Naive B cell (primary cell): ENCODE measurements at regions not wholly inside any gene's neighbourhood (a gene's known extent, or its start where the extent isn't known, plus 50 kb on each side); places are given as distances from the start of the nearest gene placed in this dataset.
A peak's percentile ranks its signal among the peaks of the same experiment; 100 is the strongest.
"Not testable (repeated sequence)": the region's sequence is repeated elsewhere in the genome, so short reads cannot be mapped to it uniquely, and the experiment has no call there.

Experiments used
- ATAC-seq, 2 donors: fragments of 150-1000 bp; cut with Tn5 transposase; 2 replicates each; pipeline ENCODE4 v1.10.0; 2021; ENCODE audit warnings: low read depth in 2 of 2, mild to moderate bottlenecking in 2 of 2, moderate library complexity in 2 of 2
- DNase-seq: peaks from one replicate; pipeline ENCODE4 v3.0.0; 2022
- H3K27ac Mint-ChIP-seq, 6 donors: one replicate each; pipeline ENCODE4 v1.8.0; 2020 to 2022; ENCODE audit warnings: mild to moderate bottlenecking in 6 of 6, mixed read lengths in 6 of 6, moderate library complexity in 5 of 6, inconsistent platforms in 2 of 6
- H3K27me3 Mint-ChIP-seq, 3 donors: one replicate each; pipeline ENCODE4 v1.8.0; 2021 to 2022; ENCODE audit warnings: mixed read lengths in 3 of 3, mild to moderate bottlenecking in 1 of 3
- H3K36me3 Mint-ChIP-seq, 2 donors: one replicate each; pipeline ENCODE4 v1.8.0; 2020 to 2022; ENCODE audit warnings: mixed read lengths in 2 of 2, inconsistent platforms in 1 of 2, mild to moderate bottlenecking in 1 of 2
- H3K4me1 Mint-ChIP-seq, 3 donors: one replicate each; pipeline ENCODE4 v1.8.0; 2020 to 2022; ENCODE audit warnings: mixed read lengths in 3 of 3, inconsistent platforms in 1 of 3, mild to moderate bottlenecking in 1 of 3, moderate library complexity in 1 of 3
- H3K4me3 Mint-ChIP-seq, 8 donors: one replicate each; pipeline ENCODE4 v1.8.0; 2020 to 2022; ENCODE audit warnings: mild to moderate bottlenecking in 8 of 8, mixed read lengths in 8 of 8, moderate library complexity in 8 of 8, inconsistent platforms in 2 of 8
- H3K9me3 Mint-ChIP-seq, 7 donors: one replicate each; pipeline ENCODE4 v1.8.0; 2020 to 2022; ENCODE audit warnings: mixed read lengths in 7 of 7, mild to moderate bottlenecking in 5 of 7, inconsistent platforms in 2 of 7, moderate library complexity in 1 of 7

GRCh38 chr13:83709426-83710132 lies 172.7 kb downstream of the SLITRK1 start:
- H3K4me3 Mint-ChIP-seq = no peak overlapping the region
- H3K4me1 Mint-ChIP-seq = no peaks in the 10 kb centered on the region
- no peaks in the 10 kb centered on the region for H3K36me3 Mint-ChIP-seq
- peaks cover 0 to 5% (median 0%) of the 10 kb centered on the region in 7 donors for H3K9me3 Mint-ChIP-seq
- no peak for ATAC-seq
- H3K27me3 Mint-ChIP-seq = no peaks in the 10 kb centered on the region
- no peak overlapping the region for H3K27ac Mint-ChIP-seq
- no peak for DNase-seq

- ATAC-seq (no peak), DNase-seq (no peak)
- Mint-ChIP-seq H3K4me1 (no peaks in the 10 kb centered on the region), H3K27ac (no peak overlapping the region), H3K27me3 (no peaks in the 10 kb centered on the region), H3K9me3 (peaks cover 0 to 5% (median 0%) of the 10 kb centered on the region in 7 donors), H3K4me3 (no peak overlapping the region), H3K36me3 (no peaks in the 10 kb centered on the region)
Measured at GRCh38 chr13:83702021-83702420, 180.3 kb downstream of the SLITRK1 start.

- Mint-ChIP-seq H3K9me3 (peaks cover 0 to 11% (median 4%) of the 10 kb centered on the region in 7 donors), H3K4me1 (no peaks in the 10 kb centered on the region), H3K27me3 (no peaks in the 10 kb centered on the region)
Measured at GRCh38 chr13:83692800-83693199, 189.5 kb downstream of the SLITRK1 start.

GRCh38 chr13:83691966-83692365 lies 190.3 kb downstream of the SLITRK1 start:
- no peak overlapping the region for H3K27ac Mint-ChIP-seq
- H3K9me3 Mint-ChIP-seq = peaks cover 0 to 11% (median 4%) of the 10 kb centered on the region in 7 donors
- H3K36me3 Mint-ChIP-seq = peaks cover 0 to 5% of the 10 kb centered on the region in 2 donors
- H3K4me3 Mint-ChIP-seq = no peak overlapping the region
- ATAC-seq (no peak), DNase-seq (no peak)
- no peaks in the 10 kb centered on the region for H3K4me1 Mint-ChIP-seq
- no peaks in the 10 kb centered on the region for H3K27me3 Mint-ChIP-seq

More at GRCh38 chr13:83692800-83693199, 189.5 kb downstream of the SLITRK1 start:
- Mint-ChIP-seq H3K27ac (no peak overlapping the region), H3K4me3 (no peak overlapping the region), H3K36me3 (peaks cover 0 to 5% of the 10 kb centered on the region in 2 donors)
- no peak for ATAC-seq
- no peak for DNase-seq

GRCh38 chr13:83681547-83681946 lies 200.7 kb downstream of the SLITRK1 start:
- H3K36me3 Mint-ChIP-seq = no peaks in the 10 kb centered on the region
- ATAC-seq (no peak), DNase-seq (no peak)
- H3K9me3 Mint-ChIP-seq = peaks cover 0 to 8% (median 0%) of the 10 kb centered on the region in 7 donors
- H3K4me1 Mint-ChIP-seq = no peaks in the 10 kb centered on the region
- no peak overlapping the region for H3K4me3 Mint-ChIP-seq
- H3K27ac Mint-ChIP-seq = no peak overlapping the region
- H3K27me3 Mint-ChIP-seq = no peaks in the 10 kb centered on the region

DNA sequence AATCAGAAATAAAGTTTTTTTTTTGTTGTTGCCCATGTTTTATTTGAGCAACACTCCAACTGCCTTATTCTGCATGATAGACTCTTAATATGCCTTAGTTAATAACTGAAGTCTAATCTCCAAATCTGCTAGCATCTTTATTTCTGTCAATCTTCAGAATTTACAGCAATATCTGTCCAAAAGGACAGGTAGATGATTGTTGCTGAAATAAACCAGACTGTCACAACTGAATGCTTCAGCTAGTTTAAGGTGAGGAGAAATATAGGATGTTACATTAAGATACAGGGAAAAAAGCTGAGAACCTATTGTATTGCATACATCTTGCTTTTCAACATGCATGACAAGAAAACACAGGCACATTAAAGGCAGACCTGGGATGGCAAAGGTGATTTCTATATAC lies 204.3 kb downstream of the SLITRK1 start:
- H3K27ac Mint-ChIP-seq = no peak overlapping the region
- H3K27me3 Mint-ChIP-seq = no peaks in the 10 kb centered on the region
- DNase-seq (no peak), ATAC-seq (no peak)
- no peaks in the 10 kb centered on the region for H3K4me1 Mint-ChIP-seq
- H3K4me3 Mint-ChIP-seq = no peak overlapping the region
- no peaks in the 10 kb centered on the region for H3K36me3 Mint-ChIP-seq
- H3K9me3 Mint-ChIP-seq = peaks cover 0 to 9% (median 5%) of the 10 kb centered on the region in 7 donors

DNA sequence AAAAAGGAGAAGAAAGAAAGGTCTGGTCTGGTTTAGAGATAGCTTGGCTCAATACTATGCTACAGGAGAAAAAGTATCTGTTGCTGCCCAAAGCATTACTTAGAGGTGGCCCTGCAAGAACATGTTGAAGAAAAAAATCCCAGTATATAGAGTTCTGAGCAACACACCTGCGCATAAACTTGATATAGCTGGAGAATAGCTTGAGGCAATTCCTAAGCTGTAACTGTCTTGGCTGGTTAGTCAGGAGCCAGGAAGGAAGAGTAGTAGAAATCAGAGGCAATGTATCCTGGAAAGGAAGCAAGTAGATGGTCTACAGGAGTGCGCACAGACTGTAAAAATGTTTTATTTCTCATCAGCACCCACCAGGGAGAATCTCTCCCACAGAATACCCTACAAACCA lies 209.7 kb downstream of the SLITRK1 start:
- Mint-ChIP-seq H3K9me3 (peaks cover 2 to 24% (median 11%) of the 10 kb centered on the region in 7 donors), H3K4me3 (no peak overlapping the region), H3K27me3 (no peaks in the 10 kb centered on the region), H3K36me3 (no peaks in the 10 kb centered on the region), H3K4me1 (no peaks in the 10 kb centered on the region), H3K27ac (no peak overlapping the region)
- no peak for DNase-seq
- no peak for ATAC-seq

DNA sequence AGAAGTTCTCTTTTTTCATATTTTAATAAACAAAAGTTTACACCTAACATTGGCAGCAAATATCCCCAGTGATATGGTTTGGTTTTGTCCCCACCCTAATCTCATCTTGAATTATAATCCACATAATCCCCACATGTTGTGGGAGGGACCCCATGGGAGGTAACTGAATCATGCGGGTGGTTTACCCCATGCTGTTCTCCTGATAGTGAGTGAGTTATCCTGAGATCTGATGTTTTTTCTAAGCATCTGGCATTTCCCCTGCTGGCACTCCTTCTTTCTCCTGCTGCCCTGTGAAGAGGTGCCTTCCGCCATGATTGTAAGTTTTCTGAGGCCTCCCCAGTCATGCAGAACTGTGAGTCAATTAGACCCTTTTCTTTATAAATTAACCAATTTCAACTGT lies 214.7 kb downstream of the SLITRK1 start:
- Mint-ChIP-seq H3K36me3 (no peaks in the 10 kb centered on the region), H3K4me3 (no peak overlapping the region), H3K27me3 (no peaks in the 10 kb centered on the region), H3K27ac (no peak overlapping the region), H3K4me1 (no peaks in the 10 kb centered on the region), H3K9me3 (peaks cover 0 to 16% (median 7%) of the 10 kb centered on the region in 7 donors)
- no peak for DNase-seq
- no peak for ATAC-seq

- Mint-ChIP-seq H3K27ac (peak overlapping the region in 1 of 6 donors; percentile 28), H3K4me1 (no peaks in the 10 kb centered on the region), H3K9me3 (peaks cover 0 to 16% (median 7%) of the 10 kb centered on the region in 7 donors), H3K27me3 (no peaks in the 10 kb centered on the region), H3K4me3 (no peak overlapping the region), H3K36me3 (no peaks in the 10 kb centered on the region)
- no peak for DNase-seq
- ATAC-seq = no peak
Measured at GRCh38 chr13:83666141-83666540, 216.1 kb downstream of the SLITRK1 start.

GRCh38 chr13:83657281-83657680 lies 225.0 kb downstream of the SLITRK1 start:
- Mint-ChIP-seq H3K27ac (no peak overlapping the region), H3K4me3 (no peak overlapping the region), H3K9me3 (peaks cover 0 to 9% (median 0%) of the 10 kb centered on the region in 7 donors), H3K27me3 (no peaks in the 10 kb centered on the region), H3K36me3 (no peaks in the 10 kb centered on the region), H3K4me1 (no peaks in the 10 kb centered on the region)
- ATAC-seq = no peak
- DNase-seq = no peak

- not testable (repeated sequence) for H3K27me3 Mint-ChIP-seq, ATAC-seq, H3K4me1 Mint-ChIP-seq, H3K27ac Mint-ChIP-seq, H3K36me3 Mint-ChIP-seq, DNase-seq, H3K4me3 Mint-ChIP-seq
- H3K9me3 Mint-ChIP-seq = peaks cover 6 to 35% (median 15%) of the 10 kb centered on the region in 7 donors
Measured at GRCh38 chr13:83642617-83643016, 239.7 kb downstream of the SLITRK1 start.

DNA sequence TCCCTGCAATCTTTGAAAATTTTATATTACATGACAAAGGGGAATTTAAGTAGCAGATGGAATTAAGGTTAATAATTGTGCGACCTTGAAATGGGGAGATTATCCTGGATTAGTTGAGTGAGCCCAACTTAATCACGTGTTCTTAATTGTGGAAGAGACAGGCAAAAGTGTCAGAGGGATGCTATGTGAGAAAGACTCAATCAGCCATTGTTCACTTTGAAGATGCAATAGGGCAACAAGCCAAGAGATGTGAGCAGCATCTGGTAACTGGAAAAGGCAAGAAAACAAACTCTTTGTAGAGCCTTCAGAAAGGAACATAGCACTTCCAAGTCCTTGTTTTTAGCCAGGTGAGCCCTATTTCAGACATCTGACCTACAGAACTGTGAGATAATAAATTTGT lies 247.7 kb downstream of the SLITRK1 start:
- ATAC-seq (no peak), DNase-seq (no peak)
- H3K4me1 Mint-ChIP-seq = no peaks in the 10 kb centered on the region
- peaks cover 0 to 8% (median 2%) of the 10 kb centered on the region in 7 donors for H3K9me3 Mint-ChIP-seq
- no peaks in the 10 kb centered on the region for H3K36me3 Mint-ChIP-seq
- no peak overlapping the region for H3K27ac Mint-ChIP-seq
- no peaks in the 10 kb centered on the region for H3K27me3 Mint-ChIP-seq
- H3K4me3 Mint-ChIP-seq = no peak overlapping the region

GRCh38 chr13:83633746-83634145 lies 248.5 kb downstream of the SLITRK1 start:
- no peak for ATAC-seq
- no peak overlapping the region for H3K4me3 Mint-ChIP-seq

GRCh38 chr13:83622422-83622784 lies 259.9 kb downstream of the SLITRK1 start:
- DNase-seq (no peak), ATAC-seq (no peak)
- Mint-ChIP-seq H3K27me3 (no peaks in the 10 kb centered on the region), H3K27ac (no peak overlapping the region), H3K9me3 (peaks cover 1 to 18% (median 5%) of the 10 kb centered on the region in 7 donors), H3K4me3 (no peak overlapping the region), H3K4me1 (no peaks in the 10 kb centered on the region), H3K36me3 (no peaks in the 10 kb centered on the region)

More at GRCh38 chr13:83633746-83634145, 248.5 kb downstream of the SLITRK1 start:
- no peaks in the 10 kb centered on the region for H3K4me1 Mint-ChIP-seq
- H3K9me3 Mint-ChIP-seq = peaks cover 0 to 7% (median 3%) of the 10 kb centered on the region in 7 donors
- no peak overlapping the region for H3K27ac Mint-ChIP-seq
- H3K27me3 Mint-ChIP-seq = no peaks in the 10 kb centered on the region
- no peak for DNase-seq
- H3K36me3 Mint-ChIP-seq = no peaks in the 10 kb centered on the region
